Esophagus squamous epithelium (tissue), 5 donors: ENCODE measurements at regions not wholly inside any gene's neighbourhood (a gene's known extent, or its start where the extent isn't known, plus 50 kb on each side); places are given as distances from the start of the nearest gene placed in this dataset.

Experiments used
- DNase-seq: peaks from one replicate; lab custom pipeline; 2025; lab: John Stamatoyannopoulos, UW
- H3K27ac ChIP-seq, 4 donors: fragments of 200-600 bp; sonication (generic); one replicate each; pipeline ENCODE4 v1.5.1; 2016 to 2019; ENCODE audit warnings: mild to moderate bottlenecking in 1 of 4
- H3K27me3 ChIP-seq, 4 donors: fragments of 200-600 bp; sonication (generic); 1 replicate in 3 of 4; 2 replicates in 1 of 4; pipeline versions ENCODE4 v1.5.1 to v1.6.0; 2017 to 2021; ENCODE audit warnings: antibody characterized with exemption in 1 of 4
- H3K36me3 ChIP-seq, 3 donors: fragments of 200-600 bp; sonication (generic); one replicate each; pipeline ENCODE4 v1.5.1; 2016 to 2019
- H3K4me1 ChIP-seq, 3 donors: fragments of 200-600 bp; sonication (generic); one replicate each; pipeline ENCODE4 v1.5.1; 2017 to 2019
- H3K4me3 ChIP-seq, 4 donors: fragments of 200-600 bp; sonication (generic); 1 replicate in 3 of 4; 2 replicates in 1 of 4; pipeline ENCODE4 v1.5.1; 2016 to 2019; ENCODE audit warnings: mild to moderate bottlenecking in 2 of 4, moderate library complexity in 1 of 4
- H3K9me3 ChIP-seq, 3 donors: fragments of 200-600 bp; sonication (generic); one replicate each; pipeline ENCODE4 v1.5.1; 2016 to 2019
- POLR2A ChIP-seq, 4 donors: fragments of 450-650 bp; IDR thresholded peaks; one replicate each; pipeline ENCODE4 v1.6.1; 2017; ENCODE audit warnings: antibody characterized with exemption in 4 of 4, mild to moderate bottlenecking in 4 of 4, moderate library complexity in 3 of 4
- WGBS, 2 donors: methylation state at CpG; one replicate each; pipeline ENCODE4 v1.1.5; 2018; 5-methylcytosine and 5-hydroxymethylcytosine counted together
- intact Hi-C: fragments of 100-400 bp; cut with DNase I; formaldehyde crosslinking; loops from one replicate; pipeline ENCODE4 v1.15.0; 2022
- TF ChIP-seq, protein P1 (sequence below), 6 experiments: fragments of 450-650 bp in 4 of 6; fragments of 200-600 bp in 2 of 6; sonication (generic) in 2 of 6; IDR thresholded peaks; one replicate each; pipeline ENCODE4 v1.5.1; 2016 to 2019; ENCODE audit warnings: antibody characterized with exemption in 6 of 6, mild to moderate bottlenecking in 4 of 6, moderate library complexity in 4 of 6
- donor health status: DM: yes; HTN: yes; CAD: no.

DNA sequence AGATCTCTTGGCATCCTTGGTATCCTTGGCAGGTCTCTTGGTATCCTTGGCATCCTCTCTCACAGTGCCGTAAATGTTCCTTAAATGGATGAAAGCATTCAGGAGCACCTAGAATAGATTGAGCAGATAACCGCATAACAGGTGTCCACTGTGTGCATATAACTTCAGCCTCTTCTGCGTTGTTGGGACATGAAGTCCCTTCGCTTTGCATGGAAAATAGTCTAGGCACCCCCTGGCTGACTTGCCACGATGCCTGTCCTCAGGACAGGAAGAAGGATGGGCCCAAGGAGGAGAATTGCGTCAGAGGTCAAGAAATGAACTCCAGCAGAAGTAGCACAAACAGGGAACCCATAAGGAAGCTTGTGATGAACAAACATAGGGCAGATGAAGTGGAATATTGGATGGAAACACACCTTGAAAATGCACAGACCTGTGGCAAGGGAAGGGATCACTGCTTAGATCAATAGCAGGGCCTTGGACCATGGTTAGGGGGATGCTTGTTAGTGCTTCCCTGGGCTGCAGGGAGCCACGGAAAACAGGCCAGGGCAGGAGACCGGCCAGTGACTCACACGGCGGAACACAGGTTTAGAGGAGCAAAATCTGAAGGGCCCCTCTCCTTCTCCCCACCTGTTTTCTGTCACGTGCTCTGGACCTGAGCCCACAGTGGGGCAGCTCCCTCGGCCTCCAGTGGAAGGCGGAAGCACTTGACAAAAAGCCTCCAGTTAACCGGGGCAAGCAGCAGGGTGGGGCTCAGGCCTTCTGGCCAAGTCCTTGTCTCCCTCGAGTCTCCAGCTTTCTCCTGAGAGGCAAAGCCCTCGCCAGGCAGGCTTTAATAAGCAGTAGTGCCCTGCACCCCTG, 99.2 kb upstream of the ASAP2 start:
- intact Hi-C loops: no loop called here
- no peak overlapping the region for H3K4me3 ChIP-seq
- peak overlapping the region; percentile 81 to 90 (median 86) for H3K27ac ChIP-seq
- WGBS, 2 donors: 32 to 51% methylated on average over 11 to 13 of the region's 16 CpGs
- peaks cover 35 to 96% (median 45%) of the 10 kb centered on the region in 3 donors for H3K4me1 ChIP-seq
- no peaks in the 10 kb centered on the region for H3K9me3 ChIP-seq
- TF ChIP-seq, protein P1, sequence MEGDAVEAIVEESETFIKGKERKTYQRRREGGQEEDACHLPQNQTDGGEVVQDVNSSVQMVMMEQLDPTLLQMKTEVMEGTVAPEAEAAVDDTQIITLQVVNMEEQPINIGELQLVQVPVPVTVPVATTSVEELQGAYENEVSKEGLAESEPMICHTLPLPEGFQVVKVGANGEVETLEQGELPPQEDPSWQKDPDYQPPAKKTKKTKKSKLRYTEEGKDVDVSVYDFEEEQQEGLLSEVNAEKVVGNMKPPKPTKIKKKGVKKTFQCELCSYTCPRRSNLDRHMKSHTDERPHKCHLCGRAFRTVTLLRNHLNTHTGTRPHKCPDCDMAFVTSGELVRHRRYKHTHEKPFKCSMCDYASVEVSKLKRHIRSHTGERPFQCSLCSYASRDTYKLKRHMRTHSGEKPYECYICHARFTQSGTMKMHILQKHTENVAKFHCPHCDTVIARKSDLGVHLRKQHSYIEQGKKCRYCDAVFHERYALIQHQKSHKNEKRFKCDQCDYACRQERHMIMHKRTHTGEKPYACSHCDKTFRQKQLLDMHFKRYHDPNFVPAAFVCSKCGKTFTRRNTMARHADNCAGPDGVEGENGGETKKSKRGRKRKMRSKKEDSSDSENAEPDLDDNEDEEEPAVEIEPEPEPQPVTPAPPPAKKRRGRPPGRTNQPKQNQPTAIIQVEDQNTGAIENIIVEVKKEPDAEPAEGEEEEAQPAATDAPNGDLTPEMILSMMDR (IDR thresholded peaks at IDR 0.05): peak in 1 of 6 experiments; percentile 17
- TF ChIP-seq POLR2A (IDR thresholded peaks at IDR 0.05): no peak
- no peak for DNase-seq
- H3K27me3 ChIP-seq: no peaks in the 10 kb centered on the region
- no peaks in the 10 kb centered on the region for H3K36me3 ChIP-seq

- H3K9me3 ChIP-seq: no peaks in the 10 kb centered on the region
- H3K27ac ChIP-seq: peak overlapping the region; percentile 81 to 90 (median 86)
- peaks cover 35 to 93% (median 38%) of the 10 kb centered on the region in 3 donors for H3K4me1 ChIP-seq
- intact Hi-C loops: no loop called here
- no peak overlapping the region for H3K4me3 ChIP-seq
- 44 to 51% methylated on average over 11 to 12 of the region's 12 CpGs for WGBS, 2 donors
- H3K27me3 ChIP-seq: no peaks in the 10 kb centered on the region
- no peaks in the 10 kb centered on the region for H3K36me3 ChIP-seq
- DNase-seq: no peak
- TF ChIP-seq, protein P1 (IDR thresholded peaks at IDR 0.05): no peak
- TF ChIP-seq POLR2A (IDR thresholded peaks at IDR 0.05): no peak
These were observed 100.1 kb upstream of the ASAP2 start for GRCh38 chr2:9106338-9107167.

DNA sequence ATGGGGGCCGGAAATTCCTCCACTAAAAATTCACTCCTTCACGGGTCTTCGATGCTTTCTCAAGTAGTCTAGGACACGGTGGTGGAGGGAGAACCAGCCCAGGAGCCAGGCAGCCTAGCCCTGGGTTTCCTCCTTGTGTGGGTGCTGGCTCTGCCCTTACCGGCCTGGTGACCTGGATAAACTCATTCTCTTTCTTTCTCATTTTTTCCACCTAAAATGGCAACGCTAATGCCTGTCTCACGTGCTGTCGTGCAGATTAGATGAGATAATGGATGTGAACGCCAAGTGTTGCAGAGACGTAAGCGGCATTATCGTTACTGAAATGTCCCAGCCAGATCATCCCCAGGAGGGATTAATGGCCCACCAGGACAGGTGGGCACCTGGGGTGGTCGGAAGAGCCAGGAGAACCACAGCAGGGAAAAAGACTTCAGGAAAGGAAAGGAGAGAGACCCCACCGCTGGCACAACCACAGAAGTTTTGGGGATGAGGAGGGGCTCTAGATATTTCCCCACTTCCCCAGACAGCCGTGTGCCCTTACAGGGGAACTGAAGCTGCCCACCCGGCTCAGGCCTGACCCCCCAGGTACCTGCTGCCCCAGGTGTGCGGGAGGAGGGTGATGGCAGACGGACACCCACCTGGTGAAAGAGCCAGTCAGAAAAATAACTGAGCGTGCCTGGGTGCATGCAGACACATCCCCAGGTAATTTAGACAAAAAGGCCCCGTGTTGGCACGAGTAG, 100.8 kb upstream of the ASAP2 start:
- TF ChIP-seq POLR2A (IDR thresholded peaks at IDR 0.05): no peak
- TF ChIP-seq, protein P1 (IDR thresholded peaks at IDR 0.05): no peak
- Histone ChIP-seq H3K9me3 (no peaks in the 10 kb centered on the region), H3K27ac (peak overlapping the region; percentile 29 to 90 (median 86)), H3K4me3 (no peak overlapping the region), H3K4me1 (peaks cover 35 to 85% (median 37%) of the 10 kb centered on the region in 3 donors), H3K36me3 (no peaks in the 10 kb centered on the region), H3K27me3 (no peaks in the 10 kb centered on the region)
- DNase-seq: no peak
- intact Hi-C loops: no loop called here
- WGBS, 2 donors: 63 to 69% methylated on average over 16 to 17 of the region's 21 CpGs

GRCh38 chr2:9103663-9104277, 100.3 kb upstream of the MBOAT2 start:
- Histone ChIP-seq H3K9me3 (no peaks in the 10 kb centered on the region), H3K4me1 (peaks cover 35 to 69% (median 37%) of the 10 kb centered on the region in 3 donors), H3K36me3 (no peaks in the 10 kb centered on the region), H3K4me3 (peak overlapping the region in 1 of 4 donors; percentile 4), H3K27ac (peak overlapping the region; percentile 73 to 90 (median 86)), H3K27me3 (no peaks in the 10 kb centered on the region)
- intact Hi-C loops: no loop called here
- TF ChIP-seq POLR2A (IDR thresholded peaks at IDR 0.05): no peak
- TF ChIP-seq, protein P1 (IDR thresholded peaks at IDR 0.05): no peak
- WGBS, 2 donors: 37 to 67% methylated on average over 14 of the region's 14 CpGs
- DNase-seq: no peak
